Upper lobe of left lung (tissue), 4 donors: ENCODE measurements at regions not wholly inside any gene's neighbourhood (a gene's known extent, or its start where the extent isn't known, plus 50 kb on each side); places are given as distances from the start of the nearest gene placed in this dataset.

ENCODE experiments used
- EP300 ChIP-seq, 4 donors: sonication (generic); formaldehyde crosslinking; IDR thresholded peaks; one replicate each; pipeline ENCODE4 v1.5.1; 2017; ENCODE audit warnings: antibody characterized with exemption in 4 of 4, control low read depth in 2 of 4
- POLR2A ChIP-seq, 4 donors: fragments of 450-650 bp; IDR thresholded peaks; one replicate each; pipeline ENCODE4 v1.5.1; 2016 to 2017; ENCODE audit warnings: antibody characterized with exemption in 4 of 4, mild to moderate bottlenecking in 2 of 4
- POLR2AphosphoS5 ChIP-seq, 2 donors: sonication (generic); formaldehyde crosslinking; IDR thresholded peaks; one replicate each; pipeline ENCODE4 v1.5.1; 2017; ENCODE audit warnings: antibody characterized with exemption in 2 of 2
- TF ChIP-seq, protein P1 (sequence below), 6 experiments: fragments of 450-650 bp in 4 of 6; fragments of 200-600 bp in 2 of 6; sonication (generic) in 2 of 6; IDR thresholded peaks; one replicate each; pipeline ENCODE4 v1.5.1; 2016 to 2019; ENCODE audit warnings: antibody characterized with exemption in 6 of 6

DNA sequence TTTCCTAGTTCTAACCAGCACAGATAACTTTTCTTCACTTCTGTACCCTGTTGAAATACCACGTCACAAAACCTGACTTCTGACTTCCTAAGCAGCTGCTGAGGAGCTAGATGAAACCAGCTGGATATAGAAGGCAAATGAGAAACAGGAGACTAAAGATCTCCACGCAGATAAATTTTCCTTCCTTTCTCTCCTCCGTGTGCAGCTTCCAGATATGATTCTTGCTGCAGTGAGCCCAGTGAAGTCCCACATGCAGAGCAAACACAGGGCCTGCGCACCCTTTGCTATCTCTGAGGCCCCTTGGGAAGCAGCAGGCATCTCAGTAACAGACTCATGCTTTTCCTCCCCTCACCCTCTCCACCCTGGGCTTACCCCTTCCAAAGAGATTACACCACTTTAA, 1638.3 kb downstream of the MAT2B start:
- TF ChIP-seq, protein P1, sequence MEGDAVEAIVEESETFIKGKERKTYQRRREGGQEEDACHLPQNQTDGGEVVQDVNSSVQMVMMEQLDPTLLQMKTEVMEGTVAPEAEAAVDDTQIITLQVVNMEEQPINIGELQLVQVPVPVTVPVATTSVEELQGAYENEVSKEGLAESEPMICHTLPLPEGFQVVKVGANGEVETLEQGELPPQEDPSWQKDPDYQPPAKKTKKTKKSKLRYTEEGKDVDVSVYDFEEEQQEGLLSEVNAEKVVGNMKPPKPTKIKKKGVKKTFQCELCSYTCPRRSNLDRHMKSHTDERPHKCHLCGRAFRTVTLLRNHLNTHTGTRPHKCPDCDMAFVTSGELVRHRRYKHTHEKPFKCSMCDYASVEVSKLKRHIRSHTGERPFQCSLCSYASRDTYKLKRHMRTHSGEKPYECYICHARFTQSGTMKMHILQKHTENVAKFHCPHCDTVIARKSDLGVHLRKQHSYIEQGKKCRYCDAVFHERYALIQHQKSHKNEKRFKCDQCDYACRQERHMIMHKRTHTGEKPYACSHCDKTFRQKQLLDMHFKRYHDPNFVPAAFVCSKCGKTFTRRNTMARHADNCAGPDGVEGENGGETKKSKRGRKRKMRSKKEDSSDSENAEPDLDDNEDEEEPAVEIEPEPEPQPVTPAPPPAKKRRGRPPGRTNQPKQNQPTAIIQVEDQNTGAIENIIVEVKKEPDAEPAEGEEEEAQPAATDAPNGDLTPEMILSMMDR (IDR thresholded peaks at IDR 0.05) = no peak
- TF ChIP-seq POLR2AphosphoS5 (IDR thresholded peaks at IDR 0.05) (no peak), POLR2A (IDR thresholded peaks at IDR 0.05) (no peak), EP300 (IDR thresholded peaks at IDR 0.05) (no peak)
